ENCODE measurements at regions not wholly inside any gene's neighbourhood (a gene's known extent, or its start where the extent isn't known, plus 50 kb on each side); places are given as distances from the start of the nearest gene placed in this dataset.

GRCh38 chr18:39591649-39592048, 2026.1 kb upstream of the CELF4 start:
- TF ChIP-seq, protein P1, sequence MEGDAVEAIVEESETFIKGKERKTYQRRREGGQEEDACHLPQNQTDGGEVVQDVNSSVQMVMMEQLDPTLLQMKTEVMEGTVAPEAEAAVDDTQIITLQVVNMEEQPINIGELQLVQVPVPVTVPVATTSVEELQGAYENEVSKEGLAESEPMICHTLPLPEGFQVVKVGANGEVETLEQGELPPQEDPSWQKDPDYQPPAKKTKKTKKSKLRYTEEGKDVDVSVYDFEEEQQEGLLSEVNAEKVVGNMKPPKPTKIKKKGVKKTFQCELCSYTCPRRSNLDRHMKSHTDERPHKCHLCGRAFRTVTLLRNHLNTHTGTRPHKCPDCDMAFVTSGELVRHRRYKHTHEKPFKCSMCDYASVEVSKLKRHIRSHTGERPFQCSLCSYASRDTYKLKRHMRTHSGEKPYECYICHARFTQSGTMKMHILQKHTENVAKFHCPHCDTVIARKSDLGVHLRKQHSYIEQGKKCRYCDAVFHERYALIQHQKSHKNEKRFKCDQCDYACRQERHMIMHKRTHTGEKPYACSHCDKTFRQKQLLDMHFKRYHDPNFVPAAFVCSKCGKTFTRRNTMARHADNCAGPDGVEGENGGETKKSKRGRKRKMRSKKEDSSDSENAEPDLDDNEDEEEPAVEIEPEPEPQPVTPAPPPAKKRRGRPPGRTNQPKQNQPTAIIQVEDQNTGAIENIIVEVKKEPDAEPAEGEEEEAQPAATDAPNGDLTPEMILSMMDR (IDR thresholded peaks at IDR 0.05; ENCODE audit: low read depth, low read length, missing input control) = no peak
- TF ChIP-seq FOXA2 (IDR thresholded peaks at IDR 0.05) (no peak), HNF4A (conservative IDR thresholded peaks at IDR 0.05) (no peak), SP1 (IDR thresholded peaks at IDR 0.05) (no peak), REST (IDR thresholded peaks at IDR 0.05) (no peak), NR2F2 (IDR thresholded peaks at IDR 0.05) (no peak)
- TF ChIP-seq, protein P2, sequence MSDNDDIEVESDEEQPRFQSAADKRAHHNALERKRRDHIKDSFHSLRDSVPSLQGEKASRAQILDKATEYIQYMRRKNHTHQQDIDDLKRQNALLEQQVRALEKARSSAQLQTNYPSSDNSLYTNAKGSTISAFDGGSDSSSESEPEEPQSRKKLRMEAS (IDR thresholded peaks at IDR 0.05) = no peak
- TF ChIP-seq, protein P3, sequence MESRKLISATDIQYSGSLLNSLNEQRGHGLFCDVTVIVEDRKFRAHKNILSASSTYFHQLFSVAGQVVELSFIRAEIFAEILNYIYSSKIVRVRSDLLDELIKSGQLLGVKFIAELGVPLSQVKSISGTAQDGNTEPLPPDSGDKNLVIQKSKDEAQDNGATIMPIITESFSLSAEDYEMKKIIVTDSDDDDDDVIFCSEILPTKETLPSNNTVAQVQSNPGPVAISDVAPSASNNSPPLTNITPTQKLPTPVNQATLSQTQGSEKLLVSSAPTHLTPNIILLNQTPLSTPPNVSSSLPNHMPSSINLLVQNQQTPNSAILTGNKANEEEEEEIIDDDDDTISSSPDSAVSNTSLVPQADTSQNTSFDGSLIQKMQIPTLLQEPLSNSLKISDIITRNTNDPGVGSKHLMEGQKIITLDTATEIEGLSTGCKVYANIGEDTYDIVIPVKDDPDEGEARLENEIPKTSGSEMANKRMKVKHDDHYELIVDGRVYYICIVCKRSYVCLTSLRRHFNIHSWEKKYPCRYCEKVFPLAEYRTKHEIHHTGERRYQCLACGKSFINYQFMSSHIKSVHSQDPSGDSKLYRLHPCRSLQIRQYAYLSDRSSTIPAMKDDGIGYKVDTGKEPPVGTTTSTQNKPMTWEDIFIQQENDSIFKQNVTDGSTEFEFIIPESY (IDR thresholded peaks at IDR 0.05) = no peak

Data from liver (tissue), 3 donors.